Activated CD8-positive, alpha-beta memory T cell treated with anti-CD3 and anti-CD28 coated beads for 24 hours (primary cell): ENCODE measurements at regions not wholly inside any gene's neighbourhood (a gene's known extent, or its start where the extent isn't known, plus 50 kb on each side); places are given as distances from the start of the nearest gene placed in this dataset.

Source experiments
- DNase-seq: peaks from one replicate; pipeline ENCODE4 v3.0.0-alpha.2; 2020

- no peak for DNase-seq
Measured at GRCh38 chr20:24376311-24377099, 92.9 kb upstream of the SYNDIG1 start.

GRCh38 chr20:24373372-24373771, 96.1 kb upstream of the SYNDIG1 start:
- DNase-seq, result no peak

GRCh38 chr20:24370911-24371695, 98.3 kb upstream of the SYNDIG1 start:
- no peak for DNase-seq

- no peak for DNase-seq
Measured at GRCh38 chr20:24370249-24370648, 99.2 kb upstream of the SYNDIG1 start.

- no peak for DNase-seq
Measured at GRCh38 chr20:24368253-24368652, 101.2 kb upstream of the SYNDIG1 start.

- DNase-seq, result no peak
Measured at GRCh38 chr20:24366336-24367004, 103.0 kb upstream of the SYNDIG1 start.

- DNase-seq, result no peak
Measured at GRCh38 chr20:24365670-24366069, 103.8 kb upstream of the SYNDIG1 start.

GRCh38 chr20:24364482-24364881, 104.9 kb upstream of the SYNDIG1 start:
- DNase-seq, result no peak

- no peak for DNase-seq
Measured at GRCh38 chr20:24363031-24363430, 106.4 kb upstream of the SYNDIG1 start.

GRCh38 chr20:24362080-24362479, 107.3 kb upstream of the SYNDIG1 start:
- no peak for DNase-seq

GRCh38 chr20:24361541-24361940, 107.9 kb upstream of the SYNDIG1 start:
- no peak for DNase-seq

GRCh38 chr20:24360531-24360930, 108.9 kb upstream of the SYNDIG1 start:
- no peak for DNase-seq

GRCh38 chr20:24359321-24360027, 110.0 kb upstream of the SYNDIG1 start:
- DNase-seq, result no peak

- DNase-seq, result no peak
Measured at GRCh38 chr20:24357931-24358330, 111.5 kb upstream of the SYNDIG1 start.

- no peak for DNase-seq
Measured at GRCh38 chr20:24357177-24357576, 112.3 kb upstream of the SYNDIG1 start.

GRCh38 chr20:24353135-24353690, 116.2 kb upstream of the SYNDIG1 start:
- DNase-seq, result no peak

GRCh38 chr20:24350923-24351368, 118.5 kb upstream of the SYNDIG1 start:
- no peak for DNase-seq

GRCh38 chr20:24341781-24342180, 127.6 kb upstream of the SYNDIG1 start:
- DNase-seq, result no peak

- no peak for DNase-seq
Measured at GRCh38 chr20:24340933-24341332, 128.5 kb upstream of the SYNDIG1 start.

- no peak for DNase-seq
Measured at GRCh38 chr20:24339210-24339641, 130.2 kb upstream of the SYNDIG1 start.

GRCh38 chr20:24337551-24337950, 131.9 kb upstream of the SYNDIG1 start:
- DNase-seq, result no peak

GRCh38 chr20:24337069-24337468, 132.4 kb upstream of the SYNDIG1 start:
- DNase-seq, result no peak

GRCh38 chr20:24334830-24335229, 134.6 kb upstream of the SYNDIG1 start:
- no peak for DNase-seq
